VCaP (cell line): ENCODE measurements at regions not wholly inside any gene's neighbourhood (a gene's known extent, or its start where the extent isn't known, plus 50 kb on each side); places are given as distances from the start of the nearest gene placed in this dataset.
"Not testable (repeated sequence)": the region's sequence is repeated elsewhere in the genome, so short reads cannot be mapped to it uniquely, and the experiment has no call there.

Experiments used
- H3K27ac ChIP-seq: fragments of 450-650 bp; 2 replicates; pipeline ENCODE4 v1.5.1; 2017
- CTCF ChIP-seq: fragments of 450-650 bp; conservative IDR thresholded peaks from 2 replicates; pipeline ENCODE4 v1.5.1; 2017; ENCODE audit warnings: mild to moderate bottlenecking, moderate library complexity

- H3K27ac ChIP-seq: no peak overlapping the region
- no peak for TF ChIP-seq CTCF
Observed at GRCh38 chr6:114941078-114941477, 598.3 kb upstream of the HS3ST5 start.

GRCh38 chr6:114940181-114940580, 597.4 kb upstream of the HS3ST5 start:
- no peak overlapping the region for H3K27ac ChIP-seq
- no peak for TF ChIP-seq CTCF

- H3K27ac ChIP-seq: no peak overlapping the region
- TF ChIP-seq CTCF: no peak
Observed at GRCh38 chr6:114939630-114940029, 596.8 kb upstream of the HS3ST5 start.

- no peak overlapping the region for H3K27ac ChIP-seq
- TF ChIP-seq CTCF: no peak
Observed at GRCh38 chr6:114936080-114936479, 593.3 kb upstream of the HS3ST5 start.

GRCh38 chr6:114934079-114934478, 591.3 kb upstream of the HS3ST5 start:
- no peak overlapping the region for H3K27ac ChIP-seq
- TF ChIP-seq CTCF: no peak

- not testable (repeated sequence) for H3K27ac ChIP-seq
Observed at GRCh38 chr6:114928731-114929130, 585.9 kb upstream of the HS3ST5 start.

GRCh38 chr6:114906096-114906495, 563.3 kb upstream of the HS3ST5 start:
- no peak overlapping the region for H3K27ac ChIP-seq
- no peak for TF ChIP-seq CTCF

- TF ChIP-seq CTCF: no peak
Observed at GRCh38 chr6:114897536-114897935, 554.7 kb upstream of the HS3ST5 start.

More at GRCh38 chr6:114897536-114897935, 554.7 kb upstream of the HS3ST5 start:
- no peak overlapping the region for H3K27ac ChIP-seq
